Panc1 (cell line): ENCODE measurements at regions not wholly inside any gene's neighbourhood (a gene's known extent, or its start where the extent isn't known, plus 50 kb on each side); places are given as distances from the start of the nearest gene placed in this dataset.

Source experiments
- ATAC-seq: fragments of 200-7000 bp; cut with Tn5 transposase; 2 replicates; pipeline ENCODE4 v1.9.1; 2020; ENCODE audit warnings: mild to moderate bottlenecking, moderate library complexity
- BruUV-seq: library from RNA; stranded (reverse); fragments of 400-500 nt; replicated peaks from 2 replicates; lab custom pipeline; 2021; lab: Mats Ljungman, UMichigan
- CTCF ChIA-PET: fragments of 300-600 bp; sonication (Branson Sonifier 250); formaldehyde crosslinking; loops from one replicate; lab custom pipeline; 2022; ENCODE audit warnings: antibody characterized with exemption; lab: Charles Lee
- POLR2A ChIA-PET: fragments of 300-600 bp; sonication (Branson Sonifier 250); formaldehyde crosslinking; loops from one replicate; lab custom pipeline; 2022; ENCODE audit warnings: antibody characterized with exemption; lab: Charles Lee
- DNase-seq: peaks from one replicate; pipeline ENCODE4 v3.0.0-alpha.2; 2010; ENCODE audit warnings: low read depth, low spot score
- H3K27ac ChIP-seq: 2 replicates; pipeline ENCODE4 v1.5.1; 2011; ENCODE audit warnings: mild to moderate bottlenecking, low read length, inconsistent platforms
- H3K27me3 ChIP-seq: fragments of 200-500 bp; sonication (Bioruptor generic); 2 replicates; pipeline ENCODE4 v1.6.0; 2014; ENCODE audit warnings: low read length, inconsistent platforms; ENCODE audit not compliant: control insufficient read depth, insufficient read depth
- H3K36me3 ChIP-seq: fragments of 200-500 bp; sonication (Bioruptor generic); 2 replicates; pipeline ENCODE4 v1.5.1; 2014; ENCODE audit warnings: inconsistent platforms, mild to moderate bottlenecking, low read length, moderate library complexity; ENCODE audit not compliant: control insufficient read depth, insufficient read depth
- H3K4me1 ChIP-seq: 2 replicates; pipeline ENCODE4 v1.5.1; 2011; ENCODE audit warnings: inconsistent platforms, mild to moderate bottlenecking, low read length, moderate library complexity; ENCODE audit not compliant: control insufficient read depth, insufficient read depth
- H3K4me3 ChIP-seq, 2 experiments: 2 replicates each; pipeline ENCODE4 v1.5.1; 2011 to 2012; ENCODE audit warnings: low read depth in 2 of 2, low read length in 2 of 2, mild to moderate bottlenecking in 2 of 2, inconsistent platforms in 1 of 2, moderate library complexity in 1 of 2
- H3K9me3 ChIP-seq: fragments of 200-500 bp; sonication (Bioruptor generic); 2 replicates; pipeline ENCODE4 v1.5.1; 2014; ENCODE audit warnings: low read depth, mild to moderate bottlenecking, inconsistent platforms, low read length, moderate library complexity; ENCODE audit not compliant: control insufficient read depth, insufficient read depth
- CTCF ChIP-seq: fragments of 450-650 bp; IDR thresholded peaks from 2 replicates; pipeline ENCODE4 v1.5.1; 2017; ENCODE audit warnings: mild to moderate bottlenecking
- POLR2AphosphoS5 ChIP-seq: IDR thresholded peaks from 2 replicates; pipeline ENCODE4 v1.6.1; 2012; ENCODE audit warnings: mild to moderate bottlenecking, low read depth, low read length, moderate library complexity
- SIN3A ChIP-seq: IDR thresholded peaks from 2 replicates; pipeline ENCODE4 v1.6.1; 2012; ENCODE audit warnings: low read depth, mild to moderate bottlenecking, low read length, moderate library complexity, borderline replicate concordance; ENCODE audit not compliant: insufficient read depth
- TCF7L2 ChIP-seq: IDR thresholded peaks from 2 replicates; pipeline ENCODE4 v1.6.1; 2011; ENCODE audit warnings: mild to moderate bottlenecking, low read depth, low read length, inconsistent platforms
- in situ Hi-C: cut with HindIII; loops from 2 replicates; pipeline ENCODE4 v1.10.0; 2016; ENCODE audit warnings: low sequenced_read_pairs, low pct_unique_long_range_greater_than_20kb
- intact Hi-C: fragments of 100-400 bp; cut with micrococcal nuclease; formaldehyde crosslinking; loops from one replicate; pipeline ENCODE4 v1.10.0; 2022; ENCODE audit not compliant: unreplicated experiment
- TF ChIP-seq, protein P1 (sequence below), 2 experiments: IDR thresholded peaks; 2 replicates each; pipeline ENCODE4 v1.6.1; 2011 to 2012; ENCODE audit warnings: low read depth in 2 of 2, control low read depth in 1 of 2, low read length in 1 of 2, mild to moderate bottlenecking in 1 of 2, moderate library complexity in 1 of 2; ENCODE audit not compliant: insufficient read depth in 1 of 2

GRCh38 chr4:124192544-124192943, 520.0 kb downstream of the ANKRD50 start:
- no peaks in the 10 kb centered on the region; the same call in 1 of the 2 replicates for H3K9me3 ChIP-seq
- ATAC-seq: no peak
- H3K36me3 ChIP-seq: no peaks in the 10 kb centered on the region
- ChIA-PET CTCF (no interaction called here), POLR2A (no interaction called here)
- no peak overlapping the region for H3K27ac ChIP-seq
- no peaks in the 10 kb centered on the region for H3K27me3 ChIP-seq
- no peaks in the 10 kb centered on the region for H3K4me1 ChIP-seq
- intact Hi-C loops (no loop called here), in situ Hi-C loops (no loop called here)
- TF ChIP-seq SIN3A (no peak), TCF7L2 (no peak), POLR2AphosphoS5 (no peak), CTCF (no peak)
- TF ChIP-seq, protein P1, sequence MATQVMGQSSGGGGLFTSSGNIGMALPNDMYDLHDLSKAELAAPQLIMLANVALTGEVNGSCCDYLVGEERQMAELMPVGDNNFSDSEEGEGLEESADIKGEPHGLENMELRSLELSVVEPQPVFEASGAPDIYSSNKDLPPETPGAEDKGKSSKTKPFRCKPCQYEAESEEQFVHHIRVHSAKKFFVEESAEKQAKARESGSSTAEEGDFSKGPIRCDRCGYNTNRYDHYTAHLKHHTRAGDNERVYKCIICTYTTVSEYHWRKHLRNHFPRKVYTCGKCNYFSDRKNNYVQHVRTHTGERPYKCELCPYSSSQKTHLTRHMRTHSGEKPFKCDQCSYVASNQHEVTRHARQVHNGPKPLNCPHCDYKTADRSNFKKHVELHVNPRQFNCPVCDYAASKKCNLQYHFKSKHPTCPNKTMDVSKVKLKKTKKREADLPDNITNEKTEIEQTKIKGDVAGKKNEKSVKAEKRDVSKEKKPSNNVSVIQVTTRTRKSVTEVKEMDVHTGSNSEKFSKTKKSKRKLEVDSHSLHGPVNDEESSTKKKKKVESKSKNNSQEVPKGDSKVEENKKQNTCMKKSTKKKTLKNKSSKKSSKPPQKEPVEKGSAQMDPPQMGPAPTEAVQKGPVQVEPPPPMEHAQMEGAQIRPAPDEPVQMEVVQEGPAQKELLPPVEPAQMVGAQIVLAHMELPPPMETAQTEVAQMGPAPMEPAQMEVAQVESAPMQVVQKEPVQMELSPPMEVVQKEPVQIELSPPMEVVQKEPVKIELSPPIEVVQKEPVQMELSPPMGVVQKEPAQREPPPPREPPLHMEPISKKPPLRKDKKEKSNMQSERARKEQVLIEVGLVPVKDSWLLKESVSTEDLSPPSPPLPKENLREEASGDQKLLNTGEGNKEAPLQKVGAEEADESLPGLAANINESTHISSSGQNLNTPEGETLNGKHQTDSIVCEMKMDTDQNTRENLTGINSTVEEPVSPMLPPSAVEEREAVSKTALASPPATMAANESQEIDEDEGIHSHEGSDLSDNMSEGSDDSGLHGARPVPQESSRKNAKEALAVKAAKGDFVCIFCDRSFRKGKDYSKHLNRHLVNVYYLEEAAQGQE (IDR thresholded peaks at IDR 0.05; ENCODE audit: insufficient read depth in 1 of 2, low read depth in 2 of 2, low read length in 1 of 2): no peak
- DNase-seq: no peak
- no TSS peak for BruUV-seq
- H3K4me3 ChIP-seq: no peak overlapping the region

- no peak for ATAC-seq
- Histone ChIP-seq H3K4me1 (no peaks in the 10 kb centered on the region), H3K27ac (no peak overlapping the region), H3K27me3 (no peaks in the 10 kb centered on the region), H3K9me3 (no peaks in the 10 kb centered on the region), H3K36me3 (no peaks in the 10 kb centered on the region), H3K4me3 (no peak overlapping the region)
- BruUV-seq: no TSS peak
- TF ChIP-seq TCF7L2 (no peak), CTCF (no peak), POLR2AphosphoS5 (no peak), SIN3A (no peak)
- TF ChIP-seq, protein P1 (IDR thresholded peaks at IDR 0.05; ENCODE audit: insufficient read depth in 1 of 2, low read depth in 2 of 2, low read length in 1 of 2): no peak
- intact Hi-C loops (no loop called here), in situ Hi-C loops (no loop called here)
- DNase-seq: no peak
- ChIA-PET POLR2A (no interaction called here), CTCF (no interaction called here)
Measured at GRCh38 chr4:124199185-124199584, 513.3 kb downstream of the ANKRD50 start.
